ENCODE measurements at regions not wholly inside any gene's neighbourhood (a gene's known extent, or its start where the extent isn't known, plus 50 kb on each side); places are given as distances from the start of the nearest gene placed in this dataset.

DNA sequence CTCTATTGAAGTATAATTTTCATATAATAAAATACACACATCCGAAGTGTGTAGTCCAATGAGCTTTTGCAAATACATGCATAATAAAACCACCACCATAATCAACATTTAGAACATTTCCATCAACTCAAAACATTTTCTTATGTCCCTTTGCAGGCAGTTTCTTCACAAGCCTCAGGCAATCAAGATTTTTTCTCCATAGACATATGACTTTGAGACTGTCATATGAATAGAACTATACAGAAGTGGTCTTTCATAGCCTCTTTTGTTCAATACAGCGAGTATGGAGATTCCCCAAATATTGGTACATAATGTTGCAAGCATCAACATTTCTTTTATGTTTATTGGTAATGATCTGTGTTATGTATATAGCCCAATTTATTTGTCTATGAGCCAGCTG, 983.2 kb downstream of the CDH11 start:
- no peaks in the 10 kb centered on the region for H3K9me3 ChIP-seq (replicated peaks; ENCODE audit: control insufficient read depth, insufficient read depth, low read length)
- no peak overlapping the region for H2AFZ ChIP-seq (ENCODE audit: control insufficient read depth, low read depth, low read length)
- H4K20me1 ChIP-seq (ENCODE audit: control insufficient read depth, insufficient read depth) = no peaks in the 10 kb centered on the region
- CTCF ChIA-PET = no interaction called here
- in situ Hi-C loops (cut with MboI) (no loop called here), intact Hi-C loops (cut with micrococcal nuclease; ENCODE audit: unreplicated experiment) (no loop called here)
- H3K27ac ChIP-seq (ENCODE audit: control insufficient read depth, insufficient read depth) = no peak overlapping the region
- BruUV-seq (replicated peaks) = no TSS peak
- 0% methylated on average over 2 of the region's 2 CpGs for WGBS (ENCODE audit: insufficient coverage, insufficient replicate concordance, low lambda C conversion rate, missing lambda C conversion rate)
- H3K27me3 ChIP-seq (replicated peaks in 1 of 2; ENCODE audit: control insufficient read depth in 2 of 2, insufficient read depth in 2 of 2, low read length in 1 of 2) = no peaks in the 10 kb centered on the region
- FAIRE-seq = no peak
- no peak for ATAC-seq
- SMC1A ChIA-PET (ENCODE audit: uncharacterized antibody, unreplicated experiment) = no interaction called here
- no peaks in the 10 kb centered on the region for H3K36me3 ChIP-seq (ENCODE audit: control insufficient read depth in 2 of 2, insufficient read depth in 2 of 2, low read length in 1 of 2)
- no peak for DNase-seq (ENCODE audit: low read depth, low spot score)
- POLR2A ChIA-PET = no interaction called here
- RAD21 ChIA-PET (ENCODE audit: unreplicated experiment) = no interaction called here
- H3K4me1 ChIP-seq (ENCODE audit: control insufficient read depth, insufficient read depth, low read length) = no peaks in the 10 kb centered on the region
- H3K4me2 ChIP-seq (ENCODE audit: control insufficient read depth, insufficient read depth) = no peak overlapping the region
- H3K9ac ChIP-seq (ENCODE audit: control insufficient read depth, insufficient read depth, low read length) = no peak overlapping the region
- H3K79me2 ChIP-seq (ENCODE audit: control insufficient read depth, insufficient read depth, low read length) = no peaks in the 10 kb centered on the region
- no peak overlapping the region for H3K4me3 ChIP-seq
- TF ChIP-seq NFXL1 (IDR thresholded peaks at IDR 0.05; ENCODE audit: borderline replicate concordance) (no peak), NBN (IDR thresholded peaks at IDR 0.05) (no peak), HCFC1 (IDR thresholded peaks at IDR 0.05; ENCODE audit: low read length) (no peak), CEBPB (IDR thresholded peaks at IDR 0.05; ENCODE audit: borderline replicate concordance in 1 of 2, low read depth in 2 of 2, low read length in 2 of 2) (no peak), NR2C1 (IDR thresholded peaks at IDR 0.05) (no peak), BMI1 (IDR thresholded peaks at IDR 0.05; ENCODE audit: borderline replicate concordance) (no peak), POLR2AphosphoS5 (IDR thresholded peaks at IDR 0.05; ENCODE audit: low read length) (no peak), RELA (IDR thresholded peaks at IDR 0.05; ENCODE audit: borderline replicate concordance, partially characterized antibody) (no peak), SPI1 (IDR thresholded peaks at IDR 0.05; ENCODE audit: borderline replicate concordance, insufficient read depth, low read depth, low read length) (no peak), CUX1 (IDR thresholded peaks at IDR 0.05; ENCODE audit: insufficient replicate concordance, low read depth, low read length) (no peak), MYB (IDR thresholded peaks at IDR 0.05; ENCODE audit: borderline replicate concordance, low read depth, low read length) (no peak)
- TF ChIP-seq, protein P1, sequence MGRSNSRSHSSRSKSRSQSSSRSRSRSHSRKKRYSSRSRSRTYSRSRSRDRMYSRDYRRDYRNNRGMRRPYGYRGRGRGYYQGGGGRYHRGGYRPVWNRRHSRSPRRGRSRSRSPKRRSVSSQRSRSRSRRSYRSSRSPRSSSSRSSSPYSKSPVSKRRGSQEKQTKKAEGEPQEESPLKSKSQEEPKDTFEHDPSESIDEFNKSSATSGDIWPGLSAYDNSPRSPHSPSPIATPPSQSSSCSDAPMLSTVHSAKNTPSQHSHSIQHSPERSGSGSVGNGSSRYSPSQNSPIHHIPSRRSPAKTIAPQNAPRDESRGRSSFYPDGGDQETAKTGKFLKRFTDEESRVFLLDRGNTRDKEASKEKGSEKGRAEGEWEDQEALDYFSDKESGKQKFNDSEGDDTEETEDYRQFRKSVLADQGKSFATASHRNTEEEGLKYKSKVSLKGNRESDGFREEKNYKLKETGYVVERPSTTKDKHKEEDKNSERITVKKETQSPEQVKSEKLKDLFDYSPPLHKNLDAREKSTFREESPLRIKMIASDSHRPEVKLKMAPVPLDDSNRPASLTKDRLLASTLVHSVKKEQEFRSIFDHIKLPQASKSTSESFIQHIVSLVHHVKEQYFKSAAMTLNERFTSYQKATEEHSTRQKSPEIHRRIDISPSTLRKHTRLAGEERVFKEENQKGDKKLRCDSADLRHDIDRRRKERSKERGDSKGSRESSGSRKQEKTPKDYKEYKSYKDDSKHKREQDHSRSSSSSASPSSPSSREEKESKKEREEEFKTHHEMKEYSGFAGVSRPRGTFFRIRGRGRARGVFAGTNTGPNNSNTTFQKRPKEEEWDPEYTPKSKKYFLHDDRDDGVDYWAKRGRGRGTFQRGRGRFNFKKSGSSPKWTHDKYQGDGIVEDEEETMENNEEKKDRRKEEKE (IDR thresholded peaks at IDR 0.05) = no peak
- TF ChIP-seq, protein P2, sequence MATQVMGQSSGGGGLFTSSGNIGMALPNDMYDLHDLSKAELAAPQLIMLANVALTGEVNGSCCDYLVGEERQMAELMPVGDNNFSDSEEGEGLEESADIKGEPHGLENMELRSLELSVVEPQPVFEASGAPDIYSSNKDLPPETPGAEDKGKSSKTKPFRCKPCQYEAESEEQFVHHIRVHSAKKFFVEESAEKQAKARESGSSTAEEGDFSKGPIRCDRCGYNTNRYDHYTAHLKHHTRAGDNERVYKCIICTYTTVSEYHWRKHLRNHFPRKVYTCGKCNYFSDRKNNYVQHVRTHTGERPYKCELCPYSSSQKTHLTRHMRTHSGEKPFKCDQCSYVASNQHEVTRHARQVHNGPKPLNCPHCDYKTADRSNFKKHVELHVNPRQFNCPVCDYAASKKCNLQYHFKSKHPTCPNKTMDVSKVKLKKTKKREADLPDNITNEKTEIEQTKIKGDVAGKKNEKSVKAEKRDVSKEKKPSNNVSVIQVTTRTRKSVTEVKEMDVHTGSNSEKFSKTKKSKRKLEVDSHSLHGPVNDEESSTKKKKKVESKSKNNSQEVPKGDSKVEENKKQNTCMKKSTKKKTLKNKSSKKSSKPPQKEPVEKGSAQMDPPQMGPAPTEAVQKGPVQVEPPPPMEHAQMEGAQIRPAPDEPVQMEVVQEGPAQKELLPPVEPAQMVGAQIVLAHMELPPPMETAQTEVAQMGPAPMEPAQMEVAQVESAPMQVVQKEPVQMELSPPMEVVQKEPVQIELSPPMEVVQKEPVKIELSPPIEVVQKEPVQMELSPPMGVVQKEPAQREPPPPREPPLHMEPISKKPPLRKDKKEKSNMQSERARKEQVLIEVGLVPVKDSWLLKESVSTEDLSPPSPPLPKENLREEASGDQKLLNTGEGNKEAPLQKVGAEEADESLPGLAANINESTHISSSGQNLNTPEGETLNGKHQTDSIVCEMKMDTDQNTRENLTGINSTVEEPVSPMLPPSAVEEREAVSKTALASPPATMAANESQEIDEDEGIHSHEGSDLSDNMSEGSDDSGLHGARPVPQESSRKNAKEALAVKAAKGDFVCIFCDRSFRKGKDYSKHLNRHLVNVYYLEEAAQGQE (IDR thresholded peaks at IDR 0.05; ENCODE audit: low read depth, low read length) = no peak
